GM19193 (cell line): ENCODE measurements at regions not wholly inside any gene's neighbourhood (a gene's known extent, or its start where the extent isn't known, plus 50 kb on each side); places are given as distances from the start of the nearest gene placed in this dataset.

Experiments used
- POLR2A ChIP-seq: IDR thresholded peaks from 4 replicates; pipeline ENCODE4 v1.6.1; 2011; ENCODE audit not compliant: insufficient read depth, insufficient read length; ENCODE audit errors: extremely low read depth

GRCh38 chr11:127789927-127790326 lies 789.4 kb upstream of the KIRREL3 start:
- no peak for TF ChIP-seq POLR2A

- TF ChIP-seq POLR2A = no peak
These were observed 766.2 kb upstream of the KIRREL3 start for GRCh38 chr11:127766734-127767133.

- no peak for TF ChIP-seq POLR2A
These were observed 738.3 kb upstream of the KIRREL3 start for GRCh38 chr11:127738771-127739286.

- no peak for TF ChIP-seq POLR2A
These were observed 736.9 kb upstream of the KIRREL3 start for GRCh38 chr11:127737499-127737898.

GRCh38 chr11:127733552-127733951 lies 733.0 kb upstream of the KIRREL3 start:
- no peak for TF ChIP-seq POLR2A

GRCh38 chr11:127726367-127726766 lies 725.8 kb upstream of the KIRREL3 start:
- no peak for TF ChIP-seq POLR2A

- no peak for TF ChIP-seq POLR2A
These were observed 723.1 kb upstream of the KIRREL3 start for GRCh38 chr11:127723714-127724113.

GRCh38 chr11:127713226-127713625 lies 712.7 kb upstream of the KIRREL3 start:
- TF ChIP-seq POLR2A = no peak

- TF ChIP-seq POLR2A = no peak
These were observed 711.2 kb upstream of the KIRREL3 start for GRCh38 chr11:127711748-127712147.

- TF ChIP-seq POLR2A = no peak
These were observed 710.3 kb upstream of the KIRREL3 start for GRCh38 chr11:127710831-127711230.

GRCh38 chr11:127709960-127710359 lies 709.4 kb upstream of the KIRREL3 start:
- no peak for TF ChIP-seq POLR2A

- TF ChIP-seq POLR2A = no peak
These were observed 693.1 kb upstream of the KIRREL3 start for GRCh38 chr11:127693686-127694085.

- no peak for TF ChIP-seq POLR2A
These were observed 682.8 kb upstream of the KIRREL3 start for GRCh38 chr11:127683321-127683720.

- TF ChIP-seq POLR2A = no peak
These were observed 679.4 kb upstream of the KIRREL3 start for GRCh38 chr11:127679816-127680545.

GRCh38 chr11:127678631-127679030 lies 678.1 kb upstream of the KIRREL3 start:
- TF ChIP-seq POLR2A = no peak

- no peak for TF ChIP-seq POLR2A
These were observed 677.3 kb upstream of the KIRREL3 start for GRCh38 chr11:127677660-127678425.

GRCh38 chr11:127675581-127675980 lies 675.0 kb upstream of the KIRREL3 start:
- no peak for TF ChIP-seq POLR2A

GRCh38 chr11:127674754-127675153 lies 674.2 kb upstream of the KIRREL3 start:
- TF ChIP-seq POLR2A = no peak
